ENCODE measurements at regions not wholly inside any gene's neighbourhood (a gene's known extent, or its start where the extent isn't known, plus 50 kb on each side); places are given as distances from the start of the nearest gene placed in this dataset.
"Not testable (repeated sequence)": the region's sequence is repeated elsewhere in the genome, so short reads cannot be mapped to it uniquely, and the experiment has no call there.

GRCh38 chr5:2110934-2111462 is 228.3 kb upstream of the IRX4 start:
- intact Hi-C loops (cut with micrococcal nuclease), result no loop called here

GRCh38 chr5:2110137-2110933 is 227.6 kb upstream of the IRX4 start:
- intact Hi-C loops (cut with micrococcal nuclease), result no loop called here

DNA sequence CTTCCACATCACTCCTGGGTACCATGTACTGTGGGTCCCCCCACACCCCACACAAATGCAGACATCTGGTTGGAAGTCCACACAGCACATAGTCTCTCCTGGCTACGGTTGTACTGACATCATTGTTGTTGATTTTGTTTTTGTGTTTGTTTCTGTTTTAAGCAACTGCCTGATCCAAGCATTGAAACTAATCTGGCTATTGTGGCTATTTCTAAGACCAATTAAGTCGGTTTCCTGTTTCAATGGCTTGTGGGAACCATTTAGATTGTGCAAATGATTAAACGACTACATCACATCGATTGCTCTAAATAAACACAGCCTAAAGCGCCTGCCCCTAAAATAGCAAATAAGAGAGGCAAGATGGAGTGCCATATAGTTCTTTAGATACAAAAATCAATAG is 226.8 kb upstream of the IRX4 start:
- intact Hi-C loops (cut with micrococcal nuclease), result no loop called here

GRCh38 chr5:2106721-2107120 is 224.0 kb upstream of the IRX4 start:
- intact Hi-C loops (cut with micrococcal nuclease), result no loop called here

GRCh38 chr5:2105141-2105540 is 222.4 kb upstream of the IRX4 start:
- intact Hi-C loops (cut with micrococcal nuclease), result no loop called here

- intact Hi-C loops (cut with micrococcal nuclease), result no loop called here
Observed at GRCh38 chr5:2103940-2104339, 221.2 kb upstream of the IRX4 start.

- intact Hi-C loops (cut with micrococcal nuclease), result no loop called here
Observed at GRCh38 chr5:2102819-2103776, 220.4 kb upstream of the IRX4 start.

DNA sequence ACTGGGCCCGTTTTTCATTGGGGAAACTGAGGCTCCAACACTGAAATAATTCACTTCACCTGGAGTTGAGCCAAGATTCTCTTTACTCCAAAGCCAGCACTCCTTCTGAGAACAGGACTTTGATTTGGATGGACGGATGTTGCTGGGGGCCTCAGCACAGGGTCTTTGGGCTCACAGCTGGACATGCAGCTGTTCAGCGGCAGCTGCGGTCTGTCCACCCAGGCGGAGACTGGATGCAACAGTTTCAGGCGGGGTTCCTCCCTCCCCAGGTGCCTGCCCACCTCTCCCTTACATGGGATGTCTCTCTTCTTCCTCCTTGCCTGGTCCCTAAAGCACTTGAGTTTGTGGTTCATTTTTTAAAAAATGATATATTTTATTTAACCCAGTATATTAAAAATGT is 219.0 kb upstream of the IRX4 start:
- intact Hi-C loops (cut with micrococcal nuclease), result no loop called here

- intact Hi-C loops (cut with micrococcal nuclease), result no loop called here
Observed at GRCh38 chr5:2096887-2097505, 214.3 kb upstream of the IRX4 start.

DNA sequence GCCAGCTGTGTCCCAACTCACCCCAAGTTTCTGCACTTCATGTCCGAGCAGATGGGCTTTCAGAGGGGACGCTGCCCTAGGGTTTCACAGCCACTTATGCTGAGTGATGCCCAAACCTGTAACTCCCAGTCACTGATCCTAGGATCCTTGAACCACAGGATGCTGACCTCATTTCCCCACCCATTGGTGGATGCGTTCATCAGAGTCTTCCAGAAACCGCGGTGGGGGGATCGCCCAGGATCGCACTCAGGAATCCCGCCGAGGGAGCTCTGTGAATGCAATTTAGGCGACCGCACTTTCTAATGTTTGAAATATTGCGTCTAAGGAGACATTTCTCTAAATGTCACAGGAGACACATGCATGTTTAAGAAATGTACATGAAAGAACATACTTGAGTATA is 212.3 kb upstream of the IRX4 start:
- intact Hi-C loops (cut with micrococcal nuclease), result no loop called here

DNA sequence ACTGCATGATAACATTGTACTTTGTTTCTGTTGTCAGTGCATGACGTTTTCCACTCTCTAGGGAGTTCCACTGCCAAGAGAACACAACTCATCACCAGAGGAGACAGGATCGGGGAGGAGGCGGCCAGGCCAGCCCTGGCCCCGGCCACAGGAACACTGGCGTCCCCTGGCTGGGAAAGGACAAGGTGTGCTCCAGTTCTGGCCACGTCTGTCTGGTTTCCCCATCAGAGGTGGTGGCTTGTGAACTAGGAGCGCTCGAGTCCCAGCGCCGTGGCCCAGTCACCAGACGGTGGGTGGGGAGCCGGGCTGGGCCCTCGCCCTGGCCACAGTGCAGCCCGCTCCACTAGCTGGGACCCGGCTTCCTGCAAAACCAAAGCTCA is 211.9 kb upstream of the IRX4 start:
- intact Hi-C loops (cut with micrococcal nuclease), result no loop called here

- intact Hi-C loops (cut with micrococcal nuclease), result no loop called here
Observed at GRCh38 chr5:2093859-2094615, 211.3 kb upstream of the IRX4 start.

- intact Hi-C loops (cut with micrococcal nuclease), result no loop called here
Observed at GRCh38 chr5:2091921-2092320, 209.2 kb upstream of the IRX4 start.

DNA sequence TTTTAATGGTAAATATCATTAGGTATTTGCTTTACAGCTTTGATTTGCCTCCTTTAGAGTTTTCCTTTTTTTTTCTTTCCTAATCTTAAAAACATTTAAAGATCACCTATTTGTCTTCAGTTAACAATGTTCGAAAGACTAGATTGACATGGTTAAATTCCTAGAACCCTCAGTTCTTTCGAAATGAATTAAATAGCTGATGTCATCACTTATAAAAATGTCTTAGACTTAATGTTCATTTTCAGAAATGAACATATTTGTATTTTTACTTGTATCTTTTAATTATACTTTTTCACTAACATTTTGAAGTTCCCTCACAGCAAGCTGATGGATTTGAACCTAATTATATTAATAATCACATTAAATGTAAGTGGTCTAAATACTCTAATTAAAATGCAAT is 205.3 kb upstream of the IRX4 start:
- intact Hi-C loops (cut with micrococcal nuclease), result no loop called here

GRCh38 chr5:2075365-2075764 is 192.6 kb upstream of the IRX4 start:
- intact Hi-C loops (cut with micrococcal nuclease), result no loop called here

- intact Hi-C loops (cut with micrococcal nuclease), result no loop called here
Observed at GRCh38 chr5:2071562-2071961, 188.8 kb upstream of the IRX4 start.

GRCh38 chr5:2070787-2071186 is 188.1 kb upstream of the IRX4 start:
- intact Hi-C loops (cut with micrococcal nuclease), result not testable (repeated sequence)

- intact Hi-C loops (cut with micrococcal nuclease), result no loop called here
Observed at GRCh38 chr5:2068531-2068930, 185.8 kb upstream of the IRX4 start.

- intact Hi-C loops (cut with micrococcal nuclease), result no loop called here
Observed at GRCh38 chr5:2066373-2066772, 183.6 kb upstream of the IRX4 start.

DNA sequence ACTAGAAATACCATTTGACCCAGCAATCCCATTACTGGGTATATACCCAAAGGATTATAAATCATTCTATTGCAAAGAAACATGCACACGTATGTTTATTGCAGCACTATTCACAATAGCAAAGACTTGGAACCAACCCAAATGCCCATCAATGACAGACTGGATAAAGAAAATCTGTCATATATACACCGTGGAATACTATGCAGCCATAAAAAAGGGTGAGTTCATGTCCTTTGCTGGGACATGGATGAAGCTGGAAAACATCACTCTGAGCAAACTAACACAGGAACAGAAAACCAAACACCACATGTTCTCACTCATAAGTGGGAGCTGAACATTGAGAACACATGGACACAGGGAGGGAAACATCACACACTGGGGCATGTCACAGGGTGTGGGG is 180.7 kb upstream of the IRX4 start:
- intact Hi-C loops (cut with micrococcal nuclease), result not testable (repeated sequence)

GRCh38 chr5:2052687-2053086 is 170.0 kb upstream of the IRX4 start:
- intact Hi-C loops (cut with micrococcal nuclease), result no loop called here
